ENCODE measurements at regions not wholly inside any gene's neighbourhood (a gene's known extent, or its start where the extent isn't known, plus 50 kb on each side); places are given as distances from the start of the nearest gene placed in this dataset.

DNA sequence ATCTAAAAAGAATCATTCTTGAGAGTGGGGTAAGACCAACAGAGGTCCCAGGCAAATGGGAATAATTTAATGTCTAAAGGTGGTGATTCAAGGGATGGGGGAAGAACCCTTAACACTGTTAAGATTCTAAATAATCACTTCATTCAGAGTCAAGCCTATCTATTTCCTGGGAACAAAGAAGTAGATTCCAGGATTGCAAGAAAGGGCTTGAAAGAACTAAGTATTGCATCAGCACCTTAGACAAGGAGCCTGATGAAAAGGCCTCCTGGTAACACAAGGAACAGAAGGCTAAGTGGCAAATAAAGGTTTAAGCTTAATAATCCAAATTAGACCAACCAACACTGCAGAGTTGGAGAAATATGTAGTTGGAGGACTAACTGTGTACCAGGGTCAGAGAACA, 620.7 kb upstream of the BTBD3 start:
- TF ChIP-seq, protein P1, sequence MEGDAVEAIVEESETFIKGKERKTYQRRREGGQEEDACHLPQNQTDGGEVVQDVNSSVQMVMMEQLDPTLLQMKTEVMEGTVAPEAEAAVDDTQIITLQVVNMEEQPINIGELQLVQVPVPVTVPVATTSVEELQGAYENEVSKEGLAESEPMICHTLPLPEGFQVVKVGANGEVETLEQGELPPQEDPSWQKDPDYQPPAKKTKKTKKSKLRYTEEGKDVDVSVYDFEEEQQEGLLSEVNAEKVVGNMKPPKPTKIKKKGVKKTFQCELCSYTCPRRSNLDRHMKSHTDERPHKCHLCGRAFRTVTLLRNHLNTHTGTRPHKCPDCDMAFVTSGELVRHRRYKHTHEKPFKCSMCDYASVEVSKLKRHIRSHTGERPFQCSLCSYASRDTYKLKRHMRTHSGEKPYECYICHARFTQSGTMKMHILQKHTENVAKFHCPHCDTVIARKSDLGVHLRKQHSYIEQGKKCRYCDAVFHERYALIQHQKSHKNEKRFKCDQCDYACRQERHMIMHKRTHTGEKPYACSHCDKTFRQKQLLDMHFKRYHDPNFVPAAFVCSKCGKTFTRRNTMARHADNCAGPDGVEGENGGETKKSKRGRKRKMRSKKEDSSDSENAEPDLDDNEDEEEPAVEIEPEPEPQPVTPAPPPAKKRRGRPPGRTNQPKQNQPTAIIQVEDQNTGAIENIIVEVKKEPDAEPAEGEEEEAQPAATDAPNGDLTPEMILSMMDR (IDR thresholded peaks at IDR 0.05), result no peak
- no peak for TF ChIP-seq POLR2A (IDR thresholded peaks at IDR 0.05)
